Ovary (tissue), 7 donors: ENCODE measurements at regions not wholly inside any gene's neighbourhood (a gene's known extent, or its start where the extent isn't known, plus 50 kb on each side); places are given as distances from the start of the nearest gene placed in this dataset.

Source experiments
- DNase-seq, 5 donors: peaks; one replicate each; pipeline ENCODE4 v3.0.0-alpha.2; 2019 to 2020
- H3K27ac ChIP-seq, 2 donors: fragments of 200-600 bp; one replicate each; pipeline versions ENCODE4 v1.5.1 to v1.8.0; 2019 to 2022
- H3K27me3 ChIP-seq: fragments of 200-600 bp; one replicate; pipeline ENCODE4 v1.8.0; 2022
- H3K36me3 ChIP-seq: fragments of 200-600 bp; sonication (generic); one replicate; pipeline ENCODE4 v1.5.1; 2019
- H3K4me1 ChIP-seq: one replicate; pipeline ENCODE4 v1.8.1; 2013; ENCODE audit warnings: mild to moderate bottlenecking, moderate library complexity; ENCODE audit not compliant: insufficient read depth
- H3K4me3 ChIP-seq: fragments of 200-600 bp; sonication (generic); one replicate; pipeline ENCODE4 v1.5.1; 2017
- H3K9me3 ChIP-seq, 2 donors: fragments of 200-600 bp in 1 of 2; sonication (generic) in 1 of 2; one replicate each; pipeline versions ENCODE4 v1.5.1 to v1.8.1; 2013 to 2019; ENCODE audit warnings: mild to moderate bottlenecking in 1 of 2, moderate library complexity in 1 of 2
- EP300 ChIP-seq: sonication (generic); formaldehyde crosslinking; IDR thresholded peaks from one replicate; pipeline ENCODE4 v1.6.1; 2017; ENCODE audit warnings: antibody characterized with exemption
- POLR2A ChIP-seq: fragments of 450-650 bp; IDR thresholded peaks from one replicate; pipeline ENCODE4 v1.6.1; 2017; ENCODE audit warnings: antibody characterized with exemption, mild to moderate bottlenecking, moderate library complexity
- WGBS, 3 donors: extraction: QIAGEN DNeasy Blood & Tissue Kit in 1 of 3; methylation state at CpG; one replicate each; pipeline versions ENCODE4 v1.1.5 to v1.1.7; 2013 to 2017; 5-methylcytosine and 5-hydroxymethylcytosine counted together
- intact Hi-C, 4 donors: fragments of 100-400 bp; cut with DNase I; formaldehyde crosslinking; loops; one replicate each; pipeline versions ENCODE4 v1.11.0 to v1.15.1; 2022 to 2023
- TF ChIP-seq, protein P1 (sequence below), 3 donors: fragments of 450-650 bp in 2 of 3; fragments of 200-600 bp in 1 of 3; IDR thresholded peaks; one replicate each; pipeline versions ENCODE4 v1.5.1 to v1.8.0; 2016 to 2022; ENCODE audit warnings: antibody characterized with exemption in 3 of 3, mild to moderate bottlenecking in 1 of 3
- donor health status: DM: no; HTN: no; CAD: no; lungs with moderate emphysema.
- donor health status: DM: no; HTN: no; CAD: no.
- donor health status: Bipolar disorder and iron deficiency.
- donor health status: DM: no; HTN: no; CAD: no.
- donor health status: DM: yes; HTN: yes; CAD: no.

- WGBS, 3 donors = 17 to 29% (median 22%) methylated on average over 5 of the region's 5 CpGs
- intact Hi-C loops = no loop called here
- no peak for TF ChIP-seq EP300
- TF ChIP-seq, protein P1, sequence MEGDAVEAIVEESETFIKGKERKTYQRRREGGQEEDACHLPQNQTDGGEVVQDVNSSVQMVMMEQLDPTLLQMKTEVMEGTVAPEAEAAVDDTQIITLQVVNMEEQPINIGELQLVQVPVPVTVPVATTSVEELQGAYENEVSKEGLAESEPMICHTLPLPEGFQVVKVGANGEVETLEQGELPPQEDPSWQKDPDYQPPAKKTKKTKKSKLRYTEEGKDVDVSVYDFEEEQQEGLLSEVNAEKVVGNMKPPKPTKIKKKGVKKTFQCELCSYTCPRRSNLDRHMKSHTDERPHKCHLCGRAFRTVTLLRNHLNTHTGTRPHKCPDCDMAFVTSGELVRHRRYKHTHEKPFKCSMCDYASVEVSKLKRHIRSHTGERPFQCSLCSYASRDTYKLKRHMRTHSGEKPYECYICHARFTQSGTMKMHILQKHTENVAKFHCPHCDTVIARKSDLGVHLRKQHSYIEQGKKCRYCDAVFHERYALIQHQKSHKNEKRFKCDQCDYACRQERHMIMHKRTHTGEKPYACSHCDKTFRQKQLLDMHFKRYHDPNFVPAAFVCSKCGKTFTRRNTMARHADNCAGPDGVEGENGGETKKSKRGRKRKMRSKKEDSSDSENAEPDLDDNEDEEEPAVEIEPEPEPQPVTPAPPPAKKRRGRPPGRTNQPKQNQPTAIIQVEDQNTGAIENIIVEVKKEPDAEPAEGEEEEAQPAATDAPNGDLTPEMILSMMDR (IDR thresholded peaks at IDR 0.05) = no peak
- H3K27ac ChIP-seq = no peak overlapping the region
- no peaks in the 10 kb centered on the region for H3K9me3 ChIP-seq
- H3K4me3 ChIP-seq = no peak overlapping the region
- no peaks in the 10 kb centered on the region for H3K27me3 ChIP-seq
- no peaks in the 10 kb centered on the region for H3K4me1 ChIP-seq
- DNase-seq = peak in 1 of 5 donors; percentile 12
- H3K36me3 ChIP-seq = no peaks in the 10 kb centered on the region
Observed at GRCh38 chr9:126151686-126152134, 174.9 kb upstream of the MVB12B start.

DNA sequence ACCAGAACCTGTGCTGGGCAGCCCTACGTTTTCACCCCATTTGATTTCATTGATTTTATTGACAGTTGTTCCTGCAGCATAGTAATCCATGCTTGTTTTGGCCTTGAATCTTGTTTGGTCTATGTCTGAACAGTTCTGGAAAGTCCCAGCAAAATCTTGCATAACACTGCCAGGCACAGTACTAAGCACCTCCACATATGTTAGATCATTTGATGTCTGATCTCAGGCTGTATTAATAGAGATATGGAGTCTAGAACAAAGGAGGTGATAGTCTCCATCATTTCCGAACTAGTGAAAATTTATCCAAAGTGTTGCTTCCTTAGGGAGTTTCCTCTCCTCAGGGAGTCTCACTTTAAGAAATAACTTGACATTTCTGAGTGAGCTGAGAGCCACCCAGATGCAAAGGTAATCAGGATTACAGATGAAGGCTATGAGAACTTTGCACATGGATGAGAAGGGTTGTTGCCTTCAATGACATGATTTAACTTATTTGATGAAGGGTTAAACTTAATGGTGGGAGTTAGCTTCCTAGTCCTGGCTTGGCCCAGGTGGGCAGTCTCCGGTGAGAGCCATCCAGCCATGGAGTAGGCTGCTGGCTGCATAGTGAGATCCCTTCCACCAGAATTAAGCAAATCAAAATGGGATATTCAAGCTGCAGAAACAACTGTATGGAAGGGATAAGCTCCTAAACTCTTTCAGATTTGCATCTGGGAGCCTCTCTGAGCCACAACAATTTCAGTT lies 173.8 kb upstream of the MVB12B start:
- no peaks in the 10 kb centered on the region for H3K9me3 ChIP-seq
- H3K4me1 ChIP-seq = no peaks in the 10 kb centered on the region
- WGBS, 3 donors = 68 to 81% (median 72%) methylated on average over 3 of the region's 3 CpGs
- no peak overlapping the region for H3K4me3 ChIP-seq
- H3K36me3 ChIP-seq = no peaks in the 10 kb centered on the region
- no peaks in the 10 kb centered on the region for H3K27me3 ChIP-seq
- TF ChIP-seq, protein P1 (IDR thresholded peaks at IDR 0.05) = no peak
- no peak for TF ChIP-seq EP300
- no peak for TF ChIP-seq POLR2A
- H3K27ac ChIP-seq = no peak overlapping the region
- intact Hi-C loops = no loop called here
- no peak for DNase-seq

DNA sequence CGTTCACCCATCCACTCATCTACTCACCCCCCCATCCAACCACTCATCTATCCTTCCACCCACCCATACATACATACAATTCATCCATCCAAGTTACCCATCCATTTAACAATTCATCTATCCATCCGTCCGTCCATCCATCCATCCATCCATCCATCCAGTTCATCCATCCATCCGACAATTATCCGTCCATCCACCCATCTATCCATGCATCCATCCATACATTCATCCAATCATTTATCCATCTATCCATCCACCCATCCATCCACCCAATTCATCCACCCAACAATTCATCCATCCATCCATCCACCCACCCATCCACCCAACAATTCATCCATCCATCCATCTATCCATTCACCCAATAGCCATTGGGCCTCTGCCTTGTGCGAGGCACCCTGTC lies 173.2 kb upstream of the MVB12B start:
- no peak overlapping the region for H3K27ac ChIP-seq
- H3K36me3 ChIP-seq = no peaks in the 10 kb centered on the region
- H3K4me1 ChIP-seq = no peaks in the 10 kb centered on the region
- WGBS, 3 donors = 75 to 87% (median 76%) methylated on average over 6 of the region's 6 CpGs
- DNase-seq = no peak
- TF ChIP-seq POLR2A = no peak
- no peak for TF ChIP-seq EP300
- TF ChIP-seq, protein P1 (IDR thresholded peaks at IDR 0.05) = no peak
- H3K27me3 ChIP-seq = no peaks in the 10 kb centered on the region
- no peaks in the 10 kb centered on the region for H3K9me3 ChIP-seq
- intact Hi-C loops = no loop called here
- no peak overlapping the region for H3K4me3 ChIP-seq

DNA sequence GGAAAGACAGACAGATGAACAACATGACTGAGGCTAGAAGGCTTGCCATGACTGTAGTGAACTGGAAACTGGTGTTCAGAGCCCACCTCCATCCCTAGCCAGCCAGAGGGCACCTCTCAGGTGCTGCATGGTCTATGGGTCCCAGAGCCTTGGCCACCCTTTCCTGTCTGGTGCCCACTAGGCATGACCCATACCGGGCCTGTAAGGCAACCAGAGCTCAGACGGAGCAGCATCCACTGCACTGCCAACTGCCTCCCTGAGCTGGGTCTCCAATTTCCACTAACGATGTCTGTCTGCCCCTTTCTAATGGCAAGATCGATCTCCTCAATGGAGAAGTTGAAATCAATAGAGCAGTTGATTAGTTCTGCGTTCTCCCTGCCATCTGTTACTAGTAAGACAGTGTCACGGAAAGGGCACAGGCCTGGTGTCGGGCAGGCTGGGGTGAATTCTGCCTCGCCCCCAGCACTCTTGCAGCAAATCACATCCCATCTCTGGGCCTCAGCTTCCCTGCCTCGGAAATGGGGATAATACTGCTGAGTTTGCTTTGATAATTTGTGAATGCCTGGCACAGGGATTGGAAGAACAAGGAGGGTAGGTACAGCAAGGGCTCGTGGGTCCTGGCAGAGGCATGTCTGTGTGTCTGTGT lies 172.3 kb upstream of the MVB12B start:
- intact Hi-C loops = no loop called here
- Histone ChIP-seq H3K27me3 (no peaks in the 10 kb centered on the region), H3K4me3 (no peak overlapping the region), H3K27ac (no peak overlapping the region), H3K36me3 (no peaks in the 10 kb centered on the region), H3K4me1 (no peaks in the 10 kb centered on the region), H3K9me3 (no peaks in the 10 kb centered on the region)
- DNase-seq = peak in 1 of 5 donors; percentile 10
- 89 to 91% (median 90%) methylated on average over 10 of the region's 10 CpGs for WGBS, 3 donors
- no peak for TF ChIP-seq EP300
- TF ChIP-seq POLR2A = no peak
- TF ChIP-seq, protein P1 (IDR thresholded peaks at IDR 0.05) = no peak
